GM12891 (cell line): ENCODE measurements at regions not wholly inside any gene's neighbourhood (a gene's known extent, or its start where the extent isn't known, plus 50 kb on each side); places are given as distances from the start of the nearest gene placed in this dataset.

Source experiments
- DNase-seq: peaks from one replicate; pipeline ENCODE4 v3.0.0; 2011; ENCODE audit warnings: low spot score; ENCODE audit not compliant: insufficient read length
- FAIRE-seq: peaks from 2 replicates; lab custom pipeline; 2011; peaks lifted over from hg19 to GRCh38; lab: Jason Lieb, UNC
- PAX5 ChIP-seq: IDR thresholded peaks from 2 replicates; pipeline ENCODE4 v1.6.1; 2011; ENCODE audit warnings: low read length, moderate library complexity, mild to moderate bottlenecking; ENCODE audit not compliant: insufficient read depth, severe bottlenecking
- POLR2A ChIP-seq: IDR thresholded peaks from 2 replicates; pipeline ENCODE4 v1.6.1; 2011; ENCODE audit warnings: low read depth, low read length, control low read depth
- POLR2AphosphoS5 ChIP-seq: IDR thresholded peaks from 2 replicates; pipeline ENCODE4 v1.6.1; 2011; ENCODE audit warnings: low read depth, low read length, control low read depth
- POU2F2 ChIP-seq: IDR thresholded peaks from 2 replicates; pipeline ENCODE4 v1.6.1; 2011; ENCODE audit warnings: low read depth, mild to moderate bottlenecking, control low read depth, low read length, moderate library complexity
- SPI1 ChIP-seq: IDR thresholded peaks from 2 replicates; pipeline ENCODE4 v1.6.1; 2011; ENCODE audit warnings: low read depth, low read length, control low read depth
- TAF1 ChIP-seq: IDR thresholded peaks from 2 replicates; pipeline ENCODE4 v1.6.1; 2011; ENCODE audit warnings: low read depth, low read length, control low read depth

- no peak for FAIRE-seq
- TF ChIP-seq POLR2AphosphoS5 (no peak), POLR2A (no peak), PAX5 (no peak)
- DNase-seq: no peak
Measured at GRCh38 chr6:119829006-119829405, 479.4 kb upstream of the MAN1A1 start.

GRCh38 chr6:119821380-119821779 lies 471.8 kb upstream of the MAN1A1 start:
- no peak for FAIRE-seq
- no peak for DNase-seq

GRCh38 chr6:119818876-119819275 lies 469.3 kb upstream of the MAN1A1 start:
- no peak for FAIRE-seq
- no peak for DNase-seq
- TF ChIP-seq TAF1 (no peak), PAX5 (no peak), POLR2AphosphoS5 (no peak), POU2F2 (no peak), POLR2A (no peak), SPI1 (no peak)

More at GRCh38 chr6:119821380-119821779, 471.8 kb upstream of the MAN1A1 start:
- no peak for TF ChIP-seq POLR2AphosphoS5
- TF ChIP-seq PAX5: no peak
- TF ChIP-seq TAF1: no peak
- TF ChIP-seq POLR2A: no peak
- no peak for TF ChIP-seq POU2F2
- no peak for TF ChIP-seq SPI1

GRCh38 chr6:119814609-119815400 lies 465.2 kb upstream of the MAN1A1 start:
- DNase-seq (no peak), FAIRE-seq (no peak)
- TF ChIP-seq POLR2A (no peak), PAX5 (no peak), SPI1 (no peak), TAF1 (no peak), POU2F2 (no peak), POLR2AphosphoS5 (no peak)

- TF ChIP-seq POLR2AphosphoS5 (no peak), POU2F2 (no peak)
- DNase-seq (no peak), FAIRE-seq (no peak)
Measured at GRCh38 chr6:119802464-119802863, 452.9 kb upstream of the MAN1A1 start.

- TF ChIP-seq POLR2AphosphoS5 (no peak), POU2F2 (no peak), POLR2A (no peak), PAX5 (no peak), SPI1 (no peak), TAF1 (no peak)
- FAIRE-seq: no peak
- no peak for DNase-seq
Measured at GRCh38 chr6:119801056-119801455, 451.5 kb upstream of the MAN1A1 start.

- no peak for DNase-seq
- FAIRE-seq: no peak
- TF ChIP-seq POU2F2 (no peak), POLR2A (no peak), PAX5 (no peak)
Measured at GRCh38 chr6:119800526-119800925, 451.0 kb upstream of the MAN1A1 start.

- TF ChIP-seq PAX5 (no peak), POU2F2 (no peak)
- FAIRE-seq (no peak), DNase-seq (no peak)
Measured at GRCh38 chr6:119799596-119800509, 450.3 kb upstream of the MAN1A1 start.

GRCh38 chr6:119791736-119792135 lies 442.2 kb upstream of the MAN1A1 start:
- DNase-seq: no peak
- TF ChIP-seq TAF1 (no peak), POLR2AphosphoS5 (no peak), POLR2A (no peak), SPI1 (no peak), POU2F2 (no peak), PAX5 (no peak)
- no peak for FAIRE-seq

GRCh38 chr6:119781365-119781764 lies 431.8 kb upstream of the MAN1A1 start:
- no peak for FAIRE-seq
- no peak for DNase-seq
- no peak for TF ChIP-seq PAX5
- no peak for TF ChIP-seq POLR2A
- TF ChIP-seq SPI1: no peak
- TF ChIP-seq POU2F2: no peak
- no peak for TF ChIP-seq POLR2AphosphoS5
- TF ChIP-seq TAF1: no peak

- TF ChIP-seq POLR2A: no peak
- no peak for TF ChIP-seq POLR2AphosphoS5
- TF ChIP-seq POU2F2: no peak
- TF ChIP-seq SPI1: no peak
- TF ChIP-seq TAF1: no peak
- no peak for TF ChIP-seq PAX5
- no peak for DNase-seq
- no peak for FAIRE-seq
Measured at GRCh38 chr6:119768201-119768600, 418.6 kb upstream of the MAN1A1 start.
